22Rv1 (cell line): ENCODE measurements at regions not wholly inside any gene's neighbourhood (a gene's known extent, or its start where the extent isn't known, plus 50 kb on each side); places are given as distances from the start of the nearest gene placed in this dataset.

Experiments used
- CTCF ChIP-seq: fragments of 450-650 bp; IDR thresholded peaks from 2 replicates; pipeline ENCODE4 v1.5.1; 2017; ENCODE audit warnings: mild to moderate bottlenecking
- ZFX ChIP-seq: fragments of 450-650 bp; IDR thresholded peaks from 2 replicates; pipeline ENCODE4 v1.6.1; 2017; ENCODE audit warnings: antibody characterized with exemption, borderline replicate concordance

DNA sequence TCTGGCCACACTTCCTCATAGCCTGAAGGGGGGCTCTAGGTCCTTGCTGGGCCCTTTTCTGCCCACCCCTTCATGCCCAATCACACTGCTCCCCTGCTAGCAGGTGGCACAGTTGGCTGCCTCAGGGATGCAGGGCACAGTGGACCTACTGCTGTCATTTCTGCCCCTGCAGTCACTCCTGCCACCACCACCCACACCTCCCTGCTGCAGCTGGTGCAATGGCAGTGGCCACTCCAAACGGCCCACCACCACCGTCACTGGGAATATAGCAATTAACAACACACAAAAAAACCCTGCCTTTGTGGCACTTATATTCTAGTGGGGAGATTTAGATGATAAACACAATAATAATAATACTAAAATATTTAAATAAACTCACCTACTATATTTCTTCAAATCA is 162.4 kb upstream of the DUSP10 start:
- TF ChIP-seq CTCF = no peak
- TF ChIP-seq ZFX = no peak
